ENCODE measurements at regions not wholly inside any gene's neighbourhood (a gene's known extent, or its start where the extent isn't known, plus 50 kb on each side); places are given as distances from the start of the nearest gene placed in this dataset.

- Histone ChIP-seq H3K36me3 (no peaks in the 10 kb centered on the region), H3K4me1 (ENCODE audit: control insufficient read depth in 1 of 2, insufficient read depth in 1 of 2, low read depth in 1 of 2, low read length in 1 of 2) (no peaks in the 10 kb centered on the region), H3K4me3 (ENCODE audit: low read depth in 1 of 2, low read length in 1 of 2) (no peak overlapping the region), H3K9me3 (no peaks in the 10 kb centered on the region), H3K27me3 (no peaks in the 10 kb centered on the region), H3K27ac (no peak overlapping the region)
- TF ChIP-seq CTCF (IDR thresholded peaks at IDR 0.05): no peak
Observed at GRCh38 chr1:81605023-81605422, 195.7 kb upstream of the ADGRL2 start.

GRCh38 chr1:81600878-81601622 is 199.7 kb upstream of the ADGRL2 start:
- Histone ChIP-seq H3K4me1 (ENCODE audit: control insufficient read depth in 1 of 2, insufficient read depth in 1 of 2, low read depth in 1 of 2, low read length in 1 of 2) (no peaks in the 10 kb centered on the region), H3K27me3 (no peaks in the 10 kb centered on the region), H3K9me3 (no peaks in the 10 kb centered on the region), H3K36me3 (no peaks in the 10 kb centered on the region), H3K4me3 (ENCODE audit: low read depth in 1 of 2, low read length in 1 of 2) (no peak overlapping the region), H3K27ac (no peak overlapping the region)
- TF ChIP-seq CTCF (IDR thresholded peaks at IDR 0.05): no peak

- no peak overlapping the region for H3K4me3 ChIP-seq (ENCODE audit: low read depth in 1 of 2, low read length in 1 of 2)
- H3K9me3 ChIP-seq: no peaks in the 10 kb centered on the region
- no peaks in the 10 kb centered on the region for H3K27me3 ChIP-seq
- TF ChIP-seq CTCF (IDR thresholded peaks at IDR 0.05): no peak
- no peaks in the 10 kb centered on the region for H3K36me3 ChIP-seq
- no peaks in the 10 kb centered on the region for H3K4me1 ChIP-seq (ENCODE audit: control insufficient read depth in 1 of 2, insufficient read depth in 1 of 2, low read depth in 1 of 2, low read length in 1 of 2)
- no peak overlapping the region for H3K27ac ChIP-seq
Observed at GRCh38 chr1:81600363-81600762, 200.4 kb upstream of the ADGRL2 start.

- H3K4me1 ChIP-seq (ENCODE audit: control insufficient read depth in 1 of 2, insufficient read depth in 1 of 2, low read depth in 1 of 2, low read length in 1 of 2): no peaks in the 10 kb centered on the region
- H3K27ac ChIP-seq: no peak overlapping the region
- TF ChIP-seq CTCF (IDR thresholded peaks at IDR 0.05): no peak
- no peaks in the 10 kb centered on the region for H3K9me3 ChIP-seq
- H3K4me3 ChIP-seq (ENCODE audit: low read depth in 1 of 2, low read length in 1 of 2): no peak overlapping the region
- H3K27me3 ChIP-seq: no peaks in the 10 kb centered on the region
- H3K36me3 ChIP-seq: no peaks in the 10 kb centered on the region
Observed at GRCh38 chr1:81598623-81599022, 202.1 kb upstream of the ADGRL2 start.

- no peak for TF ChIP-seq CTCF (IDR thresholded peaks at IDR 0.05)
- H3K9me3 ChIP-seq: no peaks in the 10 kb centered on the region
- H3K4me3 ChIP-seq (ENCODE audit: low read depth in 1 of 2, low read length in 1 of 2): no peak overlapping the region
- H3K36me3 ChIP-seq: no peaks in the 10 kb centered on the region
- H3K4me1 ChIP-seq (ENCODE audit: control insufficient read depth in 1 of 2, insufficient read depth in 1 of 2, low read depth in 1 of 2, low read length in 1 of 2): no peaks in the 10 kb centered on the region
- no peak overlapping the region for H3K27ac ChIP-seq
- no peaks in the 10 kb centered on the region for H3K27me3 ChIP-seq
Observed at GRCh38 chr1:81597720-81598426, 202.9 kb upstream of the ADGRL2 start.

Measured in neutrophil (primary cell).